ENCODE measurements at regions not wholly inside any gene's neighbourhood (a gene's known extent, or its start where the extent isn't known, plus 50 kb on each side); places are given as distances from the start of the nearest gene placed in this dataset.

DNA sequence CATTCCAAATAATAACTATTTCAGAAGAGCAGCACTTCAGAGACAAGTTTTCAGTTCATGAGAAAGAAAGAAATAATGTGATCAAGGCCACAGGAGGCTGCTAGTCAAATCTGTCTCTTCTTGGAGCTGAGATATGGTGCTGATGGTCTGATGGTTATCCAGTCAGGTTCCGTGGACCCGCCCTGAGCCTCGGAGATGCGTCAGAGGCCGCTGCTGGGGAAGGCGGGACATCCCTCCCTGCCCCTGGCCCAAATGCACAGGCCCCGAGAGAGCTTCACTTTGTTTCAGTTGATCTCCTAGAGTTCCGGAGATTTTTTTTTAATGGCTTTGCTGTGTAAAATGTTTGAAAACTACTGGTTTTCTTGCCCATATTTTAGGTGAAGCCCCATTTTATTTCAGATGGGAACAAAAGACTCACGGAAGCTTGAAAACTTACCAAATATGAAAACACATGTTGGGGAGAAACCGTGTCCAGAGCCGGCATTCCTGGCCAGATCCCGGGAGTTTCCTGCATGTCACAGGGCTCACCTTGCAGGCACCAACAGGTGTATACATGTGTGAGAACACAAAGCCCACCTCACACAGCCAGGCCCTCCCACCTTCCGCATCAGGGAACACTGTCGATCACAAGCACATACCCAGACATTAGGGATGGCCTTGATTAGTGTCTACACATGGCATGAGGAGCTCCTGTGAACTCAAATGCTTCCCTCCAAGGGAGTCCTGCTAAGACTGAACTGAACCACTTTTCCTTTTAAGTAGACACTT, 499.0 kb downstream of the TCERG1L start:
- Histone ChIP-seq H3K36me3 (no peaks in the 10 kb centered on the region), H3K27me3 (no peaks in the 10 kb centered on the region), H3K27ac (no peak overlapping the region), H3K9me3 (no peaks in the 10 kb centered on the region), H3K4me1 (no peaks in the 10 kb centered on the region), H3K4me3 (no peak overlapping the region)
- no peak for TF ChIP-seq POLR2A (IDR thresholded peaks at IDR 0.05)
- TF ChIP-seq, protein P1, sequence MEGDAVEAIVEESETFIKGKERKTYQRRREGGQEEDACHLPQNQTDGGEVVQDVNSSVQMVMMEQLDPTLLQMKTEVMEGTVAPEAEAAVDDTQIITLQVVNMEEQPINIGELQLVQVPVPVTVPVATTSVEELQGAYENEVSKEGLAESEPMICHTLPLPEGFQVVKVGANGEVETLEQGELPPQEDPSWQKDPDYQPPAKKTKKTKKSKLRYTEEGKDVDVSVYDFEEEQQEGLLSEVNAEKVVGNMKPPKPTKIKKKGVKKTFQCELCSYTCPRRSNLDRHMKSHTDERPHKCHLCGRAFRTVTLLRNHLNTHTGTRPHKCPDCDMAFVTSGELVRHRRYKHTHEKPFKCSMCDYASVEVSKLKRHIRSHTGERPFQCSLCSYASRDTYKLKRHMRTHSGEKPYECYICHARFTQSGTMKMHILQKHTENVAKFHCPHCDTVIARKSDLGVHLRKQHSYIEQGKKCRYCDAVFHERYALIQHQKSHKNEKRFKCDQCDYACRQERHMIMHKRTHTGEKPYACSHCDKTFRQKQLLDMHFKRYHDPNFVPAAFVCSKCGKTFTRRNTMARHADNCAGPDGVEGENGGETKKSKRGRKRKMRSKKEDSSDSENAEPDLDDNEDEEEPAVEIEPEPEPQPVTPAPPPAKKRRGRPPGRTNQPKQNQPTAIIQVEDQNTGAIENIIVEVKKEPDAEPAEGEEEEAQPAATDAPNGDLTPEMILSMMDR (IDR thresholded peaks at IDR 0.05) = no peak
- TF ChIP-seq EP300 (IDR thresholded peaks at IDR 0.05) = no peak
- no peak for TF ChIP-seq POLR2AphosphoS5 (IDR thresholded peaks at IDR 0.05)
- ATAC-seq (ENCODE audit: low FRiP score in 2 of 2) = no peak
- DNase-seq = no peak
- 88 to 89% methylated on average over 14 of the region's 14 CpGs for WGBS, 2 donors

DNA sequence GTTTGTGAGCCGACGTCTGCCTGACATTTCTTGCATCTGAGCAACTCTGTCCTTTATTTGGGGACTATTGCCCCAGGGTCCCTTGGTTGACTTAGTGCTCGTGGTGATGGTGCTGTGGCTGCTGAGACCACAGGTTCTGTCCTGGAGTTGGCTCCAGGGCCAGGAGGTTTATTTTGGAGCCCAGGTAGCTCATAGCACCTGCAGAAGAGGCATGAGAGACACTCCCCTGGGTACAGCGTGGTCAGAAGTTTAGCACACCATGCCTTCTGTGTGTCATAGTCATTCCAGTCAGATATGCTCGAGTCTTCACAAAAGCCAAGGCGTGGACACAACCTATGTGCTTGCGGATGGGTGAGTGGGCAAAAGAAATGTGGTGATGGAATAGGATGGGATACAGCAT, 496.9 kb downstream of the TCERG1L start:
- Histone ChIP-seq H3K4me3 (no peak overlapping the region), H3K36me3 (no peaks in the 10 kb centered on the region), H3K9me3 (no peaks in the 10 kb centered on the region), H3K27me3 (no peaks in the 10 kb centered on the region), H3K27ac (no peak overlapping the region), H3K4me1 (no peaks in the 10 kb centered on the region)
- 86 to 88% methylated on average over 7 of the region's 7 CpGs for WGBS, 2 donors
- no peak for DNase-seq
- TF ChIP-seq, protein P1 (IDR thresholded peaks at IDR 0.05) = no peak
- no peak for ATAC-seq (ENCODE audit: low FRiP score in 2 of 2)

DNA sequence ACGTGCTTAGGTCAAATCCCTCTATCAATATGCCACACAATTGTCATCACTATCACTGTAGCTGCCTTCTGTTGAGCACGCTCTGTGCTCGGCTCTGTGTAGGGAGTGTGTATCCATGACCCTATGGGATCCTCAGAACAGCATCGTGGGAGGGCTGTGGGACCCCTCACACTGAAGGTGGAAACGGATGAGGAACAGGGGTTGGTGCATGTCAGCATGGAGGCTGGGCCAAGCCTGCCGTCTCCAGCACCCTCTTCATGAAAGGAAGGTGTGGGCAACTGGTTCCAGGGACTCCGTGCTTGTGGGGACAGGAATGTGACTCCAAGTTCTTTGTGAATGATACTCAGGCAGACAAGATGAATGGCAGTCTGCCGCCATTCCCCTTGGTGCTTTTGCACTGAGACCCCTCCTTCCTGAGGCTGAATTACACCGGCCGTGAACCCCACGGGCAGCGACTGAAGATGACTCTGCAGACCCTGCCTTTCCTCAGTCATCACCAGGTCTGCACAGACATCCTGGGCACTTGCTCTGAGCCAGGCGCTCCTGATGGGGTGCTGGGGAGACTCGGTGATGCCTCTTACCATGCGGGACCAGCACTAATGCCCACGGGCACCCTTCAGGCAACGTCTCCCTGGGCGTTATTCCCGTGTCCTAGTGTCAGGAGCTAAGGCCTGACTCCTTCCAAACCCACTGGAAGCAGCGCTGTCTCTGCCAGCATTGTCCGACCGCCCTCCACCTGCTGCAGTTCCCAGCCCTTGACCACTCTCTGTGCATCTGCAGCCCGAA, 495.2 kb downstream of the TCERG1L start:
- Histone ChIP-seq H3K27me3 (no peaks in the 10 kb centered on the region), H3K27ac (no peak overlapping the region), H3K9me3 (no peaks in the 10 kb centered on the region), H3K4me3 (no peak overlapping the region), H3K36me3 (no peaks in the 10 kb centered on the region), H3K4me1 (no peaks in the 10 kb centered on the region)
- DNase-seq (no peak), ATAC-seq (ENCODE audit: low FRiP score in 2 of 2) (peak in 1 of 2 donors; percentile 20)
- WGBS, 2 donors = 80 to 84% methylated on average over 19 to 23 of the region's 23 CpGs
- TF ChIP-seq EP300 (IDR thresholded peaks at IDR 0.05) (no peak), POLR2AphosphoS5 (IDR thresholded peaks at IDR 0.05) (no peak)
- TF ChIP-seq, protein P1 (IDR thresholded peaks at IDR 0.05) = no peak

DNA sequence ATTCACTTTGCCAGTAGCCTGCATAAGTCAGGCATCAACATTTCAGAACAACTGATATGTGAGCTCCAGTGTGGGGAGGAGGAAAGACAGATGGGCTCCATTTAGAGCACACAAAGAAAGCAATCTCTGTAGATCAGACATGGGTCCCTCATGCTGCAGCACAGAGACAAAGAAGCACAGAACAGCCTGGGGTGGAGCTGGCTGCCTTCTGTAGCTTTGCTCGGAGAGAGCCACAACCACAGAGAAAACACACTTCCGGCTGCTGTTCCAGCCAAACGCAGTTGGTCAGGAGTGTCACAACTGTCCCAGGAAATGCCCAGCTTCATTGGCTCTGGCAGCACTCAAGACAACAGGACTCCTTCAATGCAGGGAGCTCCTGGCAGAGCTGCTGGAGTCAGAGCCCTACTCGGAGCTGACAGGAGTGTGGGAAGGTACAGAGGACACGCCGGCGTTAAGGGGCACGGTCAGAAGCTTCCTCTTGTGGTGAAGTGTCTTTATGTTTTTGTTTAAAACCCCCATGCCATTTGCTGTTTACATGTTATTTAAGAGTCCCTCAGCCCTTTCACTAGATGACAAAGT, 494.4 kb downstream of the TCERG1L start:
- DNase-seq = no peak
- no peak overlapping the region for H3K27ac ChIP-seq
- WGBS, 2 donors = 74 to 79% methylated on average over 8 of the region's 8 CpGs
- TF ChIP-seq EP300 (IDR thresholded peaks at IDR 0.05) (no peak), POLR2A (IDR thresholded peaks at IDR 0.05) (no peak), POLR2AphosphoS5 (IDR thresholded peaks at IDR 0.05) (no peak)
- TF ChIP-seq, protein P1 (IDR thresholded peaks at IDR 0.05) = no peak
- H3K4me1 ChIP-seq = no peaks in the 10 kb centered on the region
- H3K4me3 ChIP-seq = no peak overlapping the region
- no peaks in the 10 kb centered on the region for H3K36me3 ChIP-seq
- no peaks in the 10 kb centered on the region for H3K27me3 ChIP-seq
- H3K9me3 ChIP-seq = no peaks in the 10 kb centered on the region
- no peak for ATAC-seq (ENCODE audit: low FRiP score in 2 of 2)
